HepG2 (cell line): ENCODE measurements at regions not wholly inside any gene's neighbourhood (a gene's known extent, or its start where the extent isn't known, plus 50 kb on each side); places are given as distances from the start of the nearest gene placed in this dataset.
"Not testable (repeated sequence)": the region's sequence is repeated elsewhere in the genome, so short reads cannot be mapped to it uniquely, and the experiment has no call there.

Experiments used
- ATAC-seq: fragments of 200-7000 bp; cut with Tn5 transposase; 3 replicates; pipeline ENCODE4 v1.9.1; 2020; ENCODE audit warnings: mild to moderate bottlenecking, moderate library complexity
- BruUV-seq: library from RNA; stranded (reverse); fragments of 400-500 nt; replicated peaks from 2 replicates; lab custom pipeline; 2021; lab: Mats Ljungman, UMichigan
- CTCF ChIA-PET: fragments of 300-600 bp; formaldehyde crosslinking; extraction: SDS; loops from one replicate; lab custom pipeline; 2021; ENCODE audit warnings: low total read pairs, inconsistent platforms, low intra/inter-chr PET ratio; lab: Yijun Ruan, JAX
- POLR2A ChIA-PET: fragments of 350-600 bp; sonication (Branson Sonifier 250); formaldehyde crosslinking; loops from one replicate; lab custom pipeline; 2020; ENCODE audit warnings: antibody characterized with exemption, inconsistent platforms; lab: Yijun Ruan, JAX
- DNase-seq: peaks from one replicate; pipeline ENCODE4 v3.0.0-alpha.2; 2015; ENCODE audit warnings: low spot score
- FAIRE-seq: peaks from 3 replicates; lab custom pipeline; 2011; peaks lifted over from hg19 to GRCh38; lab: Jason Lieb, UNC
- H2AFZ ChIP-seq: one replicate; pipeline ENCODE4 v1.6.1; 2011; ENCODE audit warnings: low read length, inconsistent platforms
- H3K27ac ChIP-seq: fragments of 300-600 bp; 3 replicates; pipeline ENCODE4 v1.8.0; 2011; ENCODE audit warnings: mixed run types, mild to moderate bottlenecking, mixed read lengths, low read length, inconsistent platforms; ENCODE audit not compliant: insufficient read depth; ENCODE audit errors: extremely low read length
- H3K27me3 ChIP-seq, 2 experiments: fragments of 200-600 bp in 1 of 2; 2 replicates in 1 of 2; 3 replicates in 1 of 2; pipeline versions ENCODE4 v1.6.0 to v1.8.0; 2011; ENCODE audit warnings: low read length in 2 of 2, mild to moderate bottlenecking in 2 of 2, moderate library complexity in 2 of 2, inconsistent platforms in 1 of 2; ENCODE audit not compliant: insufficient read depth in 2 of 2, control insufficient read depth in 1 of 2
- H3K36me3 ChIP-seq, 2 experiments: fragments of 200-600 bp in 1 of 2; replicated peaks in 1 of 2; 2 replicates in 1 of 2; 3 replicates in 1 of 2; pipeline versions ENCODE4 v1.5.1 to v1.8.0; 2011; ENCODE audit warnings: low read length in 2 of 2, inconsistent platforms in 1 of 2; ENCODE audit not compliant: insufficient read depth in 2 of 2, control insufficient read depth in 1 of 2
- H3K4me1 ChIP-seq: 2 replicates; pipeline ENCODE4 v1.5.1; 2012; ENCODE audit warnings: low read length, inconsistent platforms; ENCODE audit not compliant: insufficient read depth
- H3K4me2 ChIP-seq: 2 replicates; pipeline ENCODE4 v1.6.0; 2011; ENCODE audit warnings: low read depth, low read length, inconsistent platforms
- H3K4me3 ChIP-seq, 3 experiments: fragments of 200-600 bp in 1 of 3; sonication (generic), shearing (Covaris generic) in 1 of 3; replicated peaks in 1 of 3; 2 replicates each; pipeline ENCODE4 v1.5.1; 2011 to 2016; ENCODE audit warnings: low read length in 3 of 3, inconsistent platforms in 2 of 3, low read depth in 2 of 3, mild to moderate bottlenecking in 2 of 3, control low read depth in 1 of 3, mixed read lengths in 1 of 3; ENCODE audit not compliant: insufficient read depth in 1 of 3
- H3K79me2 ChIP-seq: one replicate; pipeline ENCODE4 v1.6.1; 2011; ENCODE audit warnings: low read length, inconsistent platforms; ENCODE audit not compliant: insufficient read depth
- H3K9ac ChIP-seq: 2 replicates; pipeline ENCODE4 v1.6.0; 2011; ENCODE audit warnings: mild to moderate bottlenecking, low read depth, low read length, inconsistent platforms; ENCODE audit not compliant: insufficient read depth
- H3K9me3 ChIP-seq: 2 replicates; pipeline ENCODE4 v1.5.1; 2012; ENCODE audit warnings: mild to moderate bottlenecking, low read length
- H4K20me1 ChIP-seq: 2 replicates; pipeline ENCODE4 v1.6.0; 2011; ENCODE audit warnings: inconsistent platforms, mild to moderate bottlenecking, low read length, moderate library complexity; ENCODE audit not compliant: insufficient read depth
- KAT7 ChIP-seq: IDR thresholded peaks from 2 replicates; pipeline ENCODE4 v1.6.1; 2018; ENCODE audit warnings: borderline replicate concordance, missing compliant biosample characterization
- MTF1 ChIP-seq: sonication (generic); formaldehyde crosslinking; IDR thresholded peaks from 2 replicates; pipeline ENCODE4 v1.5.0; 2020; ENCODE audit warnings: missing genetic modification reagents
- NFRKB ChIP-seq: fragments of 450-650 bp; IDR thresholded peaks from 2 replicates; pipeline ENCODE4 v1.6.1; 2017
- PBX3 ChIP-seq: sonication (generic); formaldehyde crosslinking; IDR thresholded peaks from 2 replicates; pipeline ENCODE4 v1.8.1; 2023; ENCODE audit warnings: missing genetic modification reagents, inconsistent platforms, borderline replicate concordance
- RXRA ChIP-seq: sonication (generic); formaldehyde crosslinking; IDR thresholded peaks from 2 replicates; pipeline ENCODE4 v1.5.1; 2020; ENCODE audit warnings: missing genetic modification reagents
- ZBTB1 ChIP-seq: sonication (generic); formaldehyde crosslinking; IDR thresholded peaks from 2 replicates; pipeline ENCODE4 v1.4.0; 2020; ENCODE audit warnings: missing genetic modification reagents, borderline replicate concordance
- ZBTB4 ChIP-seq: sonication (generic); formaldehyde crosslinking; IDR thresholded peaks from 2 replicates; pipeline ENCODE4 v1.4.0; 2020; ENCODE audit warnings: missing genetic modification reagents, mild to moderate bottlenecking, borderline replicate concordance
- ZNF619 ChIP-seq: sonication (generic); formaldehyde crosslinking; IDR thresholded peaks from 2 replicates; pipeline ENCODE4 v1.4.0; 2020; ENCODE audit warnings: mild to moderate bottlenecking, missing genetic modification reagents
- ZNF674 ChIP-seq: sonication (generic); formaldehyde crosslinking; IDR thresholded peaks from 2 replicates; pipeline ENCODE4 v1.5.0; 2020; ENCODE audit warnings: low read depth, mild to moderate bottlenecking, missing genetic modification reagents
- WGBS: methylation state at CpG from one replicate; pipeline ENCODE4 v1.1.6; 2017; ENCODE audit warnings: low lambda C conversion rate; 5-methylcytosine and 5-hydroxymethylcytosine counted together
- in situ Hi-C: cut with HindIII; loops from 2 replicates; pipeline ENCODE4 v1.10.0; 2017; ENCODE audit warnings: low pct_unique_long_range_greater_than_20kb; ENCODE audit not compliant: extremely low pct_ligation_motif_present
- intact Hi-C: fragments of 100-400 bp; cut with micrococcal nuclease; formaldehyde crosslinking; loops from one replicate; pipeline ENCODE4 v1.10.0; 2022; ENCODE audit not compliant: unreplicated experiment
- TF ChIP-seq, protein P1 (sequence below): sonication (generic); formaldehyde crosslinking; IDR thresholded peaks from 2 replicates; pipeline ENCODE4 v1.4.0; 2020; ENCODE audit warnings: missing genetic modification reagents, borderline replicate concordance

DNA sequence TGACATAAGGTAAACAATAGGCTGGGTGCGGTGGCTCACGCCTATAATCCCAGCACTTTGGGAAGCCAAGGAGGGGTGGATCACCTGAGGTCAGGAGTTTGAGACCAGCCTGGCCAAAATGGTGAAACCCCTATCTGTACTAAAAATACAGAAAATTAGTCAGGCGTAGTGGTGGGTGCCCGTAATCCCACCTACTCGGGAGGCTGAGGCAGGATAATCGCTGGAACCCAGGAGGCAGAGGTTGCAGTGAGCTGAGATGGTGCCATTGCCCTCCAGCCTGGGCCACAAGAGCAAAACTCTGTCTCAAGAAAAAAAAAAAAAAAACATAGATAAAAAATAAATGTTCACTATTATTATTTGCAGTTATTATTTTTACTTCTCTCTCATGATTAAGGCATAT is 689.8 kb upstream of the FSHR start:
- H3K4me2 ChIP-seq, H3K9me3 ChIP-seq, DNase-seq, FAIRE-seq, H3K36me3 ChIP-seq, intact Hi-C loops, CTCF ChIA-PET, H4K20me1 ChIP-seq, ATAC-seq, H3K4me3 ChIP-seq, H3K27ac ChIP-seq, H2AFZ ChIP-seq, H3K4me1 ChIP-seq, H3K27me3 ChIP-seq, H3K9ac ChIP-seq, POLR2A ChIA-PET, in situ Hi-C loops, BruUV-seq, H3K79me2 ChIP-seq: not testable (repeated sequence)
- WGBS = 6% methylated on average over 6 of the region's 6 CpGs

DNA sequence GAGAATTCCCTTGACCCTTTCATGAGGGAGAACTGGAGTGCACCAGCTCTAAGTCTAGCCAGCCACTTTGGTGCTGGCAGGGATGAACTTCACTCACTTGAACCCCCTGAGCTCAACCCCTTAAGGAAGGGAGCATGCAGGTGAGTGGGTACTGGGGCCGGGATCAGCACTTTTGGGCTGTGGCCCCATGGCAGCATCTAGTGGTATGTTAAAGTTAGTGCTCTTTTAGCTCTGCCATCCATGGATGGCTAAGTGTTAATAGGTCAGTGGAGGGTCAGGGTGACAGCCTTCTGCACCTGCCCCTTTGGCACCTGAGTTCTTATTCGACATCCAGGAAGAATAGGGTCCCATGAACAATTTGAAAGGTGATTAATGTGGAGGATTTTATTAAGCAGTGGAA is 689.0 kb upstream of the FSHR start:
- no peak for ATAC-seq
- no TSS peak for BruUV-seq
- Histone ChIP-seq H3K4me2 (no peak overlapping the region), H3K79me2 (no peaks in the 10 kb centered on the region), H3K4me3 (no peak overlapping the region), H3K9ac (no peak overlapping the region), H3K9me3 (no peaks in the 10 kb centered on the region), H3K27ac (no peak overlapping the region), H3K27me3 (no peaks in the 10 kb centered on the region), H3K4me1 (no peaks in the 10 kb centered on the region), H2AFZ (no peak overlapping the region), H4K20me1 (no peaks in the 10 kb centered on the region), H3K36me3 (no peaks in the 10 kb centered on the region)
- ChIA-PET CTCF (no interaction called here), POLR2A (no interaction called here)
- no peak for FAIRE-seq
- DNase-seq = no peak
- in situ Hi-C loops (no loop called here), intact Hi-C loops (no loop called here)
- WGBS = 2% methylated on average over 2 of the region's 2 CpGs
- TF ChIP-seq ZBTB4 (CRISPR knock-in tag) (no peak), KAT7 (CRISPR knock-in tag) (no peak), MTF1 (no peak), ZNF674 (no peak), RXRA (CRISPR knock-in tag) (no peak), ZBTB1 (CRISPR knock-in tag) (no peak), ZNF619 (no peak), PBX3 (CRISPR knock-in tag) (no peak), NFRKB (no peak)
- TF ChIP-seq, protein P1, sequence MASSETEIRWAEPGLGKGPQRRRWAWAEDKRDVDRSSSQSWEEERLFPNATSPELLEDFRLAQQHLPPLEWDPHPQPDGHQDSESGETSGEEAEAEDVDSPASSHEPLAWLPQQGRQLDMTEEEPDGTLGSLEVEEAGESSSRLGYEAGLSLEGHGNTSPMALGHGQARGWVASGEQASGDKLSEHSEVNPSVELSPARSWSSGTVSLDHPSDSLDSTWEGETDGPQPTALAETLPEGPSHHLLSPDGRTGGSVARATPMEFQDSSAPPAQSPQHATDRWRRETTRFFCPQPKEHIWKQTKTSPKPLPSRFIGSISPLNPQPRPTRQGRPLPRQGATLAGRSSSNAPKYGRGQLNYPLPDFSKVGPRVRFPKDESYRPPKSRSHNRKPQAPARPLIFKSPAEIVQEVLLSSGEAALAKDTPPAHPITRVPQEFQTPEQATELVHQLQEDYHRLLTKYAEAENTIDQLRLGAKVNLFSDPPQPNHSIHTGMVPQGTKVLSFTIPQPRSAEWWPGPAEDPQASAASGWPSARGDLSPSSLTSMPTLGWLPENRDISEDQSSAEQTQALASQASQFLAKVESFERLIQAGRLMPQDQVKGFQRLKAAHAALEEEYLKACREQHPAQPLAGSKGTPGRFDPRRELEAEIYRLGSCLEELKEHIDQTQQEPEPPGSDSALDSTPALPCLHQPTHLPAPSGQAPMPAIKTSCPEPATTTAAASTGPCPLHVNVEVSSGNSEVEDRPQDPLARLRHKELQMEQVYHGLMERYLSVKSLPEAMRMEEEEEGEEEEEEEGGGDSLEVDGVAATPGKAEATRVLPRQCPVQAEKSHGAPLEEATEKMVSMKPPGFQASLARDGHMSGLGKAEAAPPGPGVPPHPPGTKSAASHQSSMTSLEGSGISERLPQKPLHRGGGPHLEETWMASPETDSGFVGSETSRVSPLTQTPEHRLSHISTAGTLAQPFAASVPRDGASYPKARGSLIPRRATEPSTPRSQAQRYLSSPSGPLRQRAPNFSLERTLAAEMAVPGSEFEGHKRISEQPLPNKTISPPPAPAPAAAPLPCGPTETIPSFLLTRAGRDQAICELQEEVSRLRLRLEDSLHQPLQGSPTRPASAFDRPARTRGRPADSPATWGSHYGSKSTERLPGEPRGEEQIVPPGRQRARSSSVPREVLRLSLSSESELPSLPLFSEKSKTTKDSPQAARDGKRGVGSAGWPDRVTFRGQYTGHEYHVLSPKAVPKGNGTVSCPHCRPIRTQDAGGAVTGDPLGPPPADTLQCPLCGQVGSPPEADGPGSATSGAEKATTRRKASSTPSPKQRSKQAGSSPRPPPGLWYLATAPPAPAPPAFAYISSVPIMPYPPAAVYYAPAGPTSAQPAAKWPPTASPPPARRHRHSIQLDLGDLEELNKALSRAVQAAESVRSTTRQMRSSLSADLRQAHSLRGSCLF = no peak
